ENCODE measurements at regions not wholly inside any gene's neighbourhood (a gene's known extent, or its start where the extent isn't known, plus 50 kb on each side); places are given as distances from the start of the nearest gene placed in this dataset.

- no peak for TF ChIP-seq CTCF (IDR thresholded peaks at IDR 0.05; ENCODE audit: low read length)
- TF ChIP-seq EZH2 (optimal IDR thresholded peaks at IDR 0.05; ENCODE audit: low read depth, low read length): no peak
- TF ChIP-seq EZH2phosphoT487 (IDR thresholded peaks at IDR 0.05; ENCODE audit: low read length): no peak
These were observed 316.7 kb upstream of the TBL1XR1 start for GRCh38 chr3:177513815-177514610.

GRCh38 chr3:177514611-177515499 is 317.6 kb upstream of the TBL1XR1 start:
- no peak for DNase-seq
- Histone ChIP-seq H3F3A (ENCODE audit: insufficient read depth, low read length) (no peaks in the 10 kb centered on the region), H3K27ac (ENCODE audit: low read length) (no peak overlapping the region), H3K4me1 (ENCODE audit: low read length) (no peaks in the 10 kb centered on the region), H3K79me2 (ENCODE audit: low read length) (no peaks in the 10 kb centered on the region), H3K27me3 (replicated peaks; ENCODE audit: insufficient read depth, low read length) (no peaks in the 10 kb centered on the region), H3K9ac (ENCODE audit: low read length) (no peak overlapping the region), H2AFZ (ENCODE audit: low read length) (no peak overlapping the region), H4K20me1 (ENCODE audit: insufficient read depth, low read length) (no peaks in the 10 kb centered on the region), H3K4me3 (ENCODE audit: low read length) (no peak overlapping the region), H3K36me3 (replicated peaks; ENCODE audit: insufficient read depth, low read length) (no peaks in the 10 kb centered on the region), H3K9me3 (replicated peaks; ENCODE audit: insufficient read depth, low read length) (no peaks in the 10 kb centered on the region), H3K4me2 (ENCODE audit: low read depth, low read length) (no peak overlapping the region), H3K9me2 (replicated peaks; ENCODE audit: insufficient read depth, low read length) (no peaks in the 10 kb centered on the region)
- TF ChIP-seq EZH2phosphoT487 (IDR thresholded peaks at IDR 0.05; ENCODE audit: low read length): no peak

More at GRCh38 chr3:177513815-177514610, 316.7 kb upstream of the TBL1XR1 start:
- H3K9me3 ChIP-seq (replicated peaks; ENCODE audit: insufficient read depth, low read length): no peaks in the 10 kb centered on the region
- H3K27me3 ChIP-seq (replicated peaks; ENCODE audit: insufficient read depth, low read length): no peaks in the 10 kb centered on the region
- no peak overlapping the region for H3K27ac ChIP-seq (ENCODE audit: low read length)
- H3K9ac ChIP-seq (ENCODE audit: low read length): no peak overlapping the region
- no peak overlapping the region for H3K4me3 ChIP-seq (ENCODE audit: low read length)
- no peaks in the 10 kb centered on the region for H3F3A ChIP-seq (ENCODE audit: insufficient read depth, low read length)
- H4K20me1 ChIP-seq (ENCODE audit: insufficient read depth, low read length): no peaks in the 10 kb centered on the region
- DNase-seq: no peak
- H3K36me3 ChIP-seq (replicated peaks; ENCODE audit: insufficient read depth, low read length): no peaks in the 10 kb centered on the region
- H3K4me1 ChIP-seq (ENCODE audit: low read length): no peaks in the 10 kb centered on the region
- H2AFZ ChIP-seq (ENCODE audit: low read length): no peak overlapping the region
- no peaks in the 10 kb centered on the region for H3K9me2 ChIP-seq (replicated peaks; ENCODE audit: insufficient read depth, low read length)
- H3K79me2 ChIP-seq (ENCODE audit: low read length): no peaks in the 10 kb centered on the region
- H3K4me2 ChIP-seq (ENCODE audit: low read depth, low read length): no peak overlapping the region

GRCh38 chr3:177515786-177516157 is 318.5 kb upstream of the TBL1XR1 start:
- no peaks in the 10 kb centered on the region for H3K9me2 ChIP-seq (replicated peaks; ENCODE audit: insufficient read depth, low read length)
- no peak overlapping the region for H3K4me3 ChIP-seq (ENCODE audit: low read length)
- H3K9ac ChIP-seq (ENCODE audit: low read length): no peak overlapping the region
- no peaks in the 10 kb centered on the region for H3K27me3 ChIP-seq (replicated peaks; ENCODE audit: insufficient read depth, low read length)
- H3F3A ChIP-seq (ENCODE audit: insufficient read depth, low read length): no peaks in the 10 kb centered on the region
- TF ChIP-seq CTCF (IDR thresholded peaks at IDR 0.05; ENCODE audit: low read length): no peak
- no peak for TF ChIP-seq EZH2 (optimal IDR thresholded peaks at IDR 0.05; ENCODE audit: low read depth, low read length)
- H3K9me3 ChIP-seq (replicated peaks; ENCODE audit: insufficient read depth, low read length): no peaks in the 10 kb centered on the region
- no peaks in the 10 kb centered on the region for H3K36me3 ChIP-seq (replicated peaks; ENCODE audit: insufficient read depth, low read length)
- H4K20me1 ChIP-seq (ENCODE audit: insufficient read depth, low read length): no peaks in the 10 kb centered on the region
- no peak overlapping the region for H3K27ac ChIP-seq (ENCODE audit: low read length)
- no peak overlapping the region for H2AFZ ChIP-seq (ENCODE audit: low read length)
- H3K4me2 ChIP-seq (ENCODE audit: low read depth, low read length): no peak overlapping the region
- no peak for DNase-seq
- H3K79me2 ChIP-seq (ENCODE audit: low read length): no peaks in the 10 kb centered on the region
- no peaks in the 10 kb centered on the region for H3K4me1 ChIP-seq (ENCODE audit: low read length)

Measured in MM.1S (cell line).